ENCODE measurements at regions not wholly inside any gene's neighbourhood (a gene's known extent, or its start where the extent isn't known, plus 50 kb on each side); places are given as distances from the start of the nearest gene placed in this dataset.

GRCh38 chr10:5311617-5312016, 53.1 kb upstream of the UCN3 start:
- H3K4me3 ChIP-seq = no peak overlapping the region
- no peak overlapping the region for H3K27ac ChIP-seq
- TF ChIP-seq CTCF (IDR thresholded peaks at IDR 0.05; ENCODE audit: low read depth, low read length) = no peak
- no peaks in the 10 kb centered on the region for H3K9me3 ChIP-seq (ENCODE audit: low read depth)
- no peak for DNase-seq (ENCODE audit: low read depth in 1 of 2, low spot score in 1 of 2)
- H3K36me3 ChIP-seq = no peaks in the 10 kb centered on the region
- no peaks in the 10 kb centered on the region for H3K4me1 ChIP-seq (ENCODE audit: low read depth)
- H3K27me3 ChIP-seq = no peaks in the 10 kb centered on the region

- no peak overlapping the region for H3K27ac ChIP-seq
- no peaks in the 10 kb centered on the region for H3K9me3 ChIP-seq (ENCODE audit: low read depth)
- TF ChIP-seq CTCF (IDR thresholded peaks at IDR 0.05; ENCODE audit: low read depth, low read length) = no peak
- no peak overlapping the region for H3K4me3 ChIP-seq
- no peaks in the 10 kb centered on the region for H3K4me1 ChIP-seq (ENCODE audit: low read depth)
- DNase-seq (ENCODE audit: low read depth in 1 of 2, low spot score in 1 of 2) = no peak
- no peaks in the 10 kb centered on the region for H3K36me3 ChIP-seq
- no peaks in the 10 kb centered on the region for H3K27me3 ChIP-seq
Measured at GRCh38 chr10:5314840-5315239, 49.9 kb upstream of the UCN3 start.
